Stimulated activated CD8-positive, alpha-beta memory T cell treated with anti-CD3 and anti-CD28 coated beads, Interleukin-4, amount 100 ng/mL, for 48 hours (primary cell): ENCODE measurements at regions not wholly inside any gene's neighbourhood (a gene's known extent, or its start where the extent isn't known, plus 50 kb on each side); places are given as distances from the start of the nearest gene placed in this dataset.
"Not testable (repeated sequence)": the region's sequence is repeated elsewhere in the genome, so short reads cannot be mapped to it uniquely, and the experiment has no call there.

Source experiments
- DNase-seq: peaks from one replicate; pipeline ENCODE4 v3.0.0-alpha.2; 2020

GRCh38 chr1:98575955-98576354 lies 85.6 kb upstream of the SNX7 start:
- no peak for DNase-seq

- no peak for DNase-seq
These were observed 95.6 kb upstream of the SNX7 start for GRCh38 chr1:98565951-98566350.

- DNase-seq, result no peak
These were observed 102.2 kb upstream of the SNX7 start for GRCh38 chr1:98559291-98559690.

- no peak for DNase-seq
These were observed 103.6 kb upstream of the SNX7 start for GRCh38 chr1:98557895-98558294.

- no peak for DNase-seq
These were observed 104.9 kb upstream of the SNX7 start for GRCh38 chr1:98556521-98557158.

GRCh38 chr1:98555814-98556213 lies 105.7 kb upstream of the SNX7 start:
- no peak for DNase-seq

GRCh38 chr1:98552576-98553074 lies 108.9 kb upstream of the SNX7 start:
- not testable (repeated sequence) for DNase-seq

- DNase-seq, result no peak
These were observed 111.4 kb upstream of the SNX7 start for GRCh38 chr1:98550076-98550475.

- DNase-seq, result no peak
These were observed 115.2 kb upstream of the SNX7 start for GRCh38 chr1:98546319-98546718.

GRCh38 chr1:98538106-98538505 lies 123.4 kb upstream of the SNX7 start:
- no peak for DNase-seq

GRCh38 chr1:98523256-98523655 lies 138.3 kb upstream of the SNX7 start:
- no peak for DNase-seq

GRCh38 chr1:98516306-98516705 lies 145.2 kb upstream of the SNX7 start:
- DNase-seq, result no peak

- DNase-seq, result no peak
These were observed 145.8 kb upstream of the SNX7 start for GRCh38 chr1:98515744-98516143.

GRCh38 chr1:98512216-98512615 lies 149.3 kb upstream of the SNX7 start:
- DNase-seq, result not testable (repeated sequence)

GRCh38 chr1:98503771-98504170 lies 157.8 kb upstream of the SNX7 start:
- no peak for DNase-seq

- DNase-seq, result no peak
These were observed 158.6 kb upstream of the SNX7 start for GRCh38 chr1:98502937-98503336.

GRCh38 chr1:98500324-98500723 lies 161.2 kb upstream of the SNX7 start:
- no peak for DNase-seq

GRCh38 chr1:98498651-98499050 lies 162.9 kb upstream of the SNX7 start:
- DNase-seq, result no peak

- DNase-seq, result no peak
These were observed 164.0 kb upstream of the SNX7 start for GRCh38 chr1:98497497-98497896.

GRCh38 chr1:98496256-98496995 lies 165.1 kb upstream of the SNX7 start:
- no peak for DNase-seq

- no peak for DNase-seq
These were observed 168.1 kb upstream of the SNX7 start for GRCh38 chr1:98493469-98493868.

- no peak for DNase-seq
These were observed 171.4 kb upstream of the SNX7 start for GRCh38 chr1:98490099-98490498.

GRCh38 chr1:98487620-98488019 lies 173.9 kb upstream of the SNX7 start:
- no peak for DNase-seq

- no peak for DNase-seq
These were observed 178.9 kb upstream of the SNX7 start for GRCh38 chr1:98482611-98483010.

- no peak for DNase-seq
These were observed 181.2 kb upstream of the SNX7 start for GRCh38 chr1:98480271-98480670.
